Fibroblast of peridontal ligament (primary cell): ENCODE measurements at regions not wholly inside any gene's neighbourhood (a gene's known extent, or its start where the extent isn't known, plus 50 kb on each side); places are given as distances from the start of the nearest gene placed in this dataset.
"Not testable (repeated sequence)": the region's sequence is repeated elsewhere in the genome, so short reads cannot be mapped to it uniquely, and the experiment has no call there.

Experiments used
- DNase-seq: peaks from one replicate; pipeline ENCODE4 v3.0.0-alpha.2; 2010; ENCODE audit errors: extremely low read depth

DNA sequence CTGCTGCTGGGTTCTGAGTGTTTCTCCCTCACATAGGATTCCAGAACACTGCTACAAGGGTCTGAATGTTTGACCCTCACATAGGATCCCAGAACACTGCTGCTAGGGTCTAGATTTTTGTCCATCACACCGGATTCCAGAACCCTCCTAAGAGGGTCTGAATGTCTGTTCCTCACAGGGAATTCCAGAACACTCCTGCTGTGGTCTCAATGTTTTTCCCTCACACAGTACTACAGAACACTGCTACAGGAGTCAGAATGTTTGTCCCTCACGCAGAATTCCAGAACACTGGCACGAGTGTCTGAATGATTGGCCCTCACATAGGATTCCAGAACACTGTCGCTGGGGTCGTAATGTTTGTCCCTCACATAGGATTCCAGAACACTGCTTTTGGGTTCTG is 221.6 kb downstream of the FOXD4L6 start:
- DNase-seq, result not testable (repeated sequence)

DNA sequence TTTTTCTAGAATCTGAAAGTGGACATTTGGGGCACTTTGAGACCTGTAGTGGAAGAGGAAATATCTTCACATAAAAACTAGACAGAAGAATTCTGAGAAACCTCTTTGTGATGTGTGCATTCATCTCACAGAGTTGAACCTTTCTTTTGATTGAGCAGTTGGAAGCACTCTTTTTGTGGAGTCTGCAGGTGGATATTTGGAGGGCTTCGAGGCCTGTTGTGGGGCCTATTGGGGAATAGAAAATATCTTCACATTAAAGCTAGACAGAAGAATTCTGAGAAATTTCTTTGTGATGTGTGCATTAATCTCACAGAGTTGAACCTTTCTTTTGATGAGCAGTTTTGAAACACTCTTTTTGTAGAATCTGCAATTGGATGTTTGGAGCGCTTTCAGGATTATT is 236.2 kb downstream of the FOXD4L6 start:
- DNase-seq, result not testable (repeated sequence)

DNA sequence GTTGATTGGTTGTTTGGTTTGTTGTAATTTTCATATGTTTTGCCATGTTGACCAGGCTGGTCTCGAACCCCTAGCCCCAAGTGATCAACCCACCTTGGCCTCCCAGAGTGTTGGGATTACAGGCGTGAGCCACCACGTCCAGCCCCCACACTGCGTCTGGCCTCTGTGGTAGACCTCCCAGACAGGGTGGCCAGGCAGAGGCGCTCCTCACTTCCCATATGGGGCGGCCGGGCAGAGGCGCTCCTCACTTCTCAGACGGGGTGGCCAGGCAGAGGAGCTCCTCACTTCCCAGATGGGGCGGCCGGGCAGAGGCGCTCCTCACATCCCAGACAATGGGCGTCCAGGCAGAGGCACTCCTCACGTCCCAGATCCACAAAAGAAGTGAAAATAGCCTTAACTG is 242.6 kb downstream of the FOXD4L6 start:
- not testable (repeated sequence) for DNase-seq

DNA sequence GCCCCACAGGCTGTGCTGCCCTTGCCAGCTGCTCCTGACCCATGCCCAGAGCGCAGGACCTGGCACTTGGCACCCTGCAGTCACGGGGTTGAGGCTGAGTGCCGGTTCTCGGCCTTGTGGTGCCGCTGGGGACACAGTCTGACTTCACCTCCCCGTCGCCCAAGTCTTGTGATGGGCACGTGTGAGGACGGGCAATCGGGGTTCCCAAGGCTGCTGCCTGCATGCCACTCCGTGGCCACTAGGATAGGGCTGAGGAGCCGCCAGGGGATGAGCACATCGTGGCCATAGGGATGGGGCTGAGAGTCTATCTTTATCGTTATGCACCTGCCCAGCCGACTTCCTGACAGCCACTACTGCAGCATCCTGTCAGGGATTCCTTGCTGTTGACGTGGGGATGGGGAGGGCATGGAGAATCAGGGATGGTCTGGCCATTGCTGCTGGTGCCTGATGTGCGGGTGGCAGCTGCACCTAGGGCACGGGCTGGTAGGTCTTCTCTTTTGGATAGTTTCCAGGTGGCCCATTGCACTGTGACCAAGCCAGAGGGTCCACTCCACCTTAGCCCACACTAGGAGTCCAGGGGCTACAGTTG is 243.5 kb downstream of the FOXD4L6 start:
- DNase-seq, result not testable (repeated sequence)

DNA sequence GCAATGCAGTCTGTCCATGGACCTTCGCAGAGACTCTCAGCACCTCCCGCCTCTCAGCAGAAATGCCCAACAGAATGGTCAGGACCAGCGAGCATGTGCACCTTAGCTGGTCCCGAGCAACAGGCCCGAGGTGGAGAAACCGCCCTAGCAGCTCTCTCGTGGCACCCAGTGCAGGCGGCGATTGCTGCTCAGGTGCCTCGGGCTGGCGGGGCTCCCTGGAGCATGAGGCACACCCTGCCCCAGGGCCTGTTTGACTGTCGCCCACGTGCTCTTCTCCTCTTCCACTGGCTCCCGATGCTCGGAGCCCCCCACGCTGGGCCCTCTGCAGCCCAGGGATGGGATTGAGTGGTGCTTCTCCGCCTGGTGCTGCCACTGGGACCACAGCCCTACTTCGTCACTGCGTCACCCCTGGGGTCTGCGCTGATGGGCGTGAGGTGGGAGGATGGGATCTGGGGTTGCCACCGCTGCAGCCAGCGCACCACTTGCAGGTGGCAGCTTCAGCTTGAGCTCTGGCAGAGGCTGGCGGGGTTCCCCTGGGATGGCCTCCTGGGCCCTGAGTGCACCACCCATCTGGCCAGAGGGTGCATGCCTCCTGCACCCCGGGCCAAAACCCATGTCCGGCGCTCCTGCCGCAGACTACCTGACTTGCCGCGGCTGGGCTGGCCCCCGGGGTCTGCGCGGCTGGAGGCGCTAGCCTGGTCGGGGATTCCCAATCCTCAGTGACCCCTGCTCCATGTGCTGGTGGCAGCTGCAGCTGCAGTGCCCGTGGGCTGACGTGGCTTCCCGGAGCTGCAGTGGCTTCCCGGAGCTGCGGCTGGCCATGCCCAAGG is 244.2 kb downstream of the FOXD4L6 start:
- no peak for DNase-seq

DNA sequence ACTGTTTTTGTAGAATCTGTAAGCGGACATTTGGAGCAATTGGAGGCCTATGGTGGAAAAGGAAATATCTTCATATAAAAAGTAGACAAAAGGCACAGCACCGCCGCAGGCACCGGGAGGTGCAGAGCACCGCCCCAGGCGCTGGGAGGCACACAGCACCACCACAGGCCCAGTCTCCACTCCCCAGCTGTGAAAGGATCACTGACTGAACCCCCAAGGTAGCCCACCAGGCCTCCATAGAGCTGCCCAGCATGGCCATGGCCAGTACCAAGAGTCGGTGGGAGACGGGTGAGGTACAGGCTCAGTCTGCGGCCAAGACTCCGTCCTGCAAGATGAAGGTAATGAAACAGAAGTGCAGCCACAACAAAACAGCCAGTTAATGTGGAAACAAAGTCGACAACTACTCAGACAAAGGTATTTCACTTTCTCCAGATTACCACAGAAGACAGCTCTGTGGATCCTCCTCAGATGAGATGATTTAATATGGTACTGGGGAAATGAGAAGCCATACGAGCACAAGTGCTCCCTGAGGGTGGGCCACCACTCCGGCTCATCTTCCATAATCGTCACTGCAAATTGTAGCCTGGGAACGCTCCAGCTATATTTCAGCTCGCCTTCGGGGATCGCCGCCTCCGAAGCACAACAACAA is 244.9 kb downstream of the FOXD4L6 start:
- not testable (repeated sequence) for DNase-seq

DNA sequence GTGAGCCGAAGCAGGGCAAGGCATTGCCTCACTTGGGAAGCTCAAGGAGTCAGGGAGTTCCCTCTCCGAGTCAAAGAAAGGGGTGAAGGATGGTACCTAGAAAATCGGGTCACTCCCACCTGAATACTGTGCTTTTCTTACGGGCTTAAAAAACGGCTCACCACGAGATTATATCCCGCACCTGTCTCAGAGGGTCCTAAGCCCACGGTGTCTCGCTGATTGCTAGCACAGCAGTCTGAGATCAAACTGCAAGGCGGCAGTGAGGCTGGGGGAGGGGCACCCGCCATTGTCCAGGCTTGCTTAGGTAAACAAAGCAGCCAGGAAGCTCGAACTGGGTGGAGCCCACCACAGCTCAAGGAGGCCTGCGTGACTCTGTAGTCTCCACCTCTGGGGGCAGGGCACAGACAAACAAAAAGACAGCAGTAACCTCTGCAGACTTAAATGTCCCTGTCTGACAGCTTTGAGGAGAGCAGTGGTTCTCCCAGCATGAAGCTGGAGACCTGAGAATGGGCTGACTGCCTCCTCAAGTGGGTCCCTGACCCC is 254.7 kb downstream of the FOXD4L6 start:
- DNase-seq, result not testable (repeated sequence)

DNA sequence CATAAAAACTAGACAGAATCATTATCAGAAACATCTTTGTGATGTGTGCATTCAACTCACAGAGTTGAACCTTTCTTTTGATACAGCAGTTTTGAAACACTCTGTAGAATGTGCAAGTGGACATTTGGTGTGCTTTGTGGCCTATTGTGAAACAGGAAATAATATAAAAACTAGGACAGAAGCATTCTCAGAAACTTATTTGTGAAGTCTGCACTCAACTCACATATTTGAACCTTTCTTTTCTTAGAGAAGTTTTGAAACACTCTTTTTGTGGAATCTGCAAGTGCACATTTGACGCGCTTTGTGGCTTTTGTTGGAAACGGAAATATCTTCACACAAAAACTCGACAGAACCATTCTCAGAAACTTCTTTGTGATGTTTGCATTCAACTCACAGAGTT is 260.0 kb downstream of the FOXD4L6 start:
- not testable (repeated sequence) for DNase-seq
